ENCODE measurements at regions not wholly inside any gene's neighbourhood (a gene's known extent, or its start where the extent isn't known, plus 50 kb on each side); places are given as distances from the start of the nearest gene placed in this dataset.
"Not testable (repeated sequence)": the region's sequence is repeated elsewhere in the genome, so short reads cannot be mapped to it uniquely, and the experiment has no call there.

GRCh38 chr5:92703976-92704375, 877.0 kb downstream of the NR2F1-AS1 start:
- DNase-seq (ENCODE audit: low read depth in 2 of 2) = peak; percentile 16 to 20

GRCh38 chr5:92695123-92696003, 885.7 kb downstream of the NR2F1-AS1 start:
- DNase-seq (ENCODE audit: low read depth in 2 of 2) = no peak

GRCh38 chr5:92694067-92694466, 887.0 kb downstream of the NR2F1-AS1 start:
- DNase-seq (ENCODE audit: low read depth in 2 of 2) = no peak

GRCh38 chr5:92691955-92692354, 889.1 kb downstream of the NR2F1-AS1 start:
- DNase-seq (ENCODE audit: low read depth in 2 of 2) = not testable (repeated sequence)

- DNase-seq (ENCODE audit: low read depth in 2 of 2) = peak; percentile 37
These were observed 892.9 kb downstream of the NR2F1-AS1 start for GRCh38 chr5:92687821-92688722.

- no peak for DNase-seq (ENCODE audit: low read depth in 2 of 2)
These were observed 902.4 kb downstream of the NR2F1-AS1 start for GRCh38 chr5:92678640-92679039.

GRCh38 chr5:92676215-92677165, 904.5 kb downstream of the NR2F1-AS1 start:
- DNase-seq (ENCODE audit: low read depth in 2 of 2) = no peak

- DNase-seq (ENCODE audit: low read depth in 2 of 2) = no peak
These were observed 906.7 kb downstream of the NR2F1-AS1 start for GRCh38 chr5:92674321-92674720.

GRCh38 chr5:92665506-92665905, 915.5 kb downstream of the NR2F1-AS1 start:
- DNase-seq (ENCODE audit: low read depth in 2 of 2) = no peak

GRCh38 chr5:92662741-92663140, 918.3 kb downstream of the NR2F1-AS1 start:
- DNase-seq (ENCODE audit: low read depth in 2 of 2) = peak in 1 of 2 experiments; percentile 7

GRCh38 chr5:92659246-92659645, 921.8 kb downstream of the NR2F1-AS1 start:
- no peak for DNase-seq (ENCODE audit: low read depth in 2 of 2)

- not testable (repeated sequence) for DNase-seq (ENCODE audit: low read depth in 2 of 2)
These were observed 926.4 kb downstream of the NR2F1-AS1 start for GRCh38 chr5:92654601-92655000.

- no peak for DNase-seq (ENCODE audit: low read depth in 2 of 2)
These were observed 927.1 kb downstream of the NR2F1-AS1 start for GRCh38 chr5:92653730-92654461.

- peak; percentile 75 for DNase-seq (ENCODE audit: low read depth in 2 of 2)
These were observed 928.3 kb downstream of the NR2F1-AS1 start for GRCh38 chr5:92652756-92653155.

GRCh38 chr5:92644266-92644886, 936.6 kb downstream of the NR2F1-AS1 start:
- DNase-seq (ENCODE audit: low read depth in 2 of 2) = no peak

- peak; percentile 76 to 78 for DNase-seq (ENCODE audit: low read depth in 2 of 2)
These were observed 939.7 kb downstream of the NR2F1-AS1 start for GRCh38 chr5:92641031-92641962.

GRCh38 chr5:92640340-92640739, 940.7 kb downstream of the NR2F1-AS1 start:
- no peak for DNase-seq (ENCODE audit: low read depth in 2 of 2)

GRCh38 chr5:92637960-92638359, 943.1 kb downstream of the NR2F1-AS1 start:
- no peak for DNase-seq (ENCODE audit: low read depth in 2 of 2)

GRCh38 chr5:92637247-92637646, 943.8 kb downstream of the NR2F1-AS1 start:
- no peak for DNase-seq (ENCODE audit: low read depth in 2 of 2)
